Activated CD4-positive, alpha-beta T cell treated with anti-CD3 and anti-CD28 coated beads, Interleukin-2, Interleukin-6, amounts not matched to agents 100 ng/mL and 50 ng/mL, durations not matched to agents 16 hours and 8 hours (primary cell): ENCODE measurements at regions not wholly inside any gene's neighbourhood (a gene's known extent, or its start where the extent isn't known, plus 50 kb on each side); places are given as distances from the start of the nearest gene placed in this dataset.

Source experiments
- DNase-seq: peaks from one replicate; pipeline ENCODE4 v3.0.0-alpha.2; 2020

- no peak for DNase-seq
Observed at GRCh38 chr3:59321881-59322540, 272.2 kb upstream of the CFAP20DC start.

DNA sequence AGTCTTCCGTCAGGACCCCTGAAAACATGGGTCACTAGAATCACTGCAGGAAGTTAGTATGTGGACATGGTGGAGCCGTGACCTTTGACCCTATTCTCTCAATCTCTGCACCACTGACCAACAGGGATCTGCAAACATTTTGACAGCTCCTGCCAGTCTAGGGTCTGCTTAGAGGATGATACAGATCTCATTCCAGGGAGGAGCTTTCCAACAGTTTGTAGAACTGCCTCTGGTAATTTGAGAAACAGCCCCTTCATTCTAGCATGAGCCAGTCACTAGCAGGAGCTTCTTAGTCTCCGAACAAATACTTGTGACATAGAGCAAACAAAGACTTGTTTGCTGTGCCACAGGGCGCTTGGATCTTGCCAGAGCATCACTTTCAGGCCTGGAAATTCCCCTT, 270.3 kb upstream of the CFAP20DC start:
- DNase-seq: no peak

DNA sequence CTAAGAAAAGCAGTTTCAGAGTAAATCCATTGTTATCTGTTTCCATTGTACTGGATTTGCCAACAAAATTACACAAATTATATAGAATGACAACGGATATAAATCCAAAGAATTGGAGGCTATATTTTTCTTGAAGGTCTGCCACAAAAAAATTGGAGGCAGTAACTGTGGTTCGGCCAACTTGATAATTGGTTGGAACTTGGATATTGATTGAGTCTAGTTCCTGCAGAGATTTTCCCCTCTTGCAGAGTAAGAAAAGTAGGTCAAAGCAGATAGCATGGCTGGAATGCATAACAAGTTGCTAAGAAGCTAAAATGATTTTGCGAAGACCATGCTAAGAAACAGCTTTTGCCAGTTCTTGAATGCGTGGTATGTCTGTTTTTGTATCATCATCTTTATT, 269.6 kb upstream of the CFAP20DC start:
- no peak for DNase-seq

DNA sequence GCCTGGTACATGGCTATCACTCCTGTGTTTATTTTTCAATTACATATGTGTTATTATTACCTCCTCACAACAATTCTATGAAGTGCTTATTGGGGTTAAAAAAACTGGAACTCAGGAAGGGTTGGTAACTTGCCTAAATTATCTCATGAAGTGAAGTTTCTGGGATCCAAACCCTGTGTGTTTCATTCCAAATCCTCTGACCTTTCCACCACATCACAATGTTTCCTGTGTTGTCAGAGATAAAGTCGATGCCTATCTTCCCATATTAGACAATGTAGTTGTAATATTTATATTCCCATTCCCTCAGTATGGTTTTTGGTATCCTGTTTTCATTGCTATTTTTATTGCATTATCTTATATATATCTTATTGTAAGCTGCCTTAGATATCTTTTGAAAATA, 269.1 kb upstream of the CFAP20DC start:
- DNase-seq: no peak

DNA sequence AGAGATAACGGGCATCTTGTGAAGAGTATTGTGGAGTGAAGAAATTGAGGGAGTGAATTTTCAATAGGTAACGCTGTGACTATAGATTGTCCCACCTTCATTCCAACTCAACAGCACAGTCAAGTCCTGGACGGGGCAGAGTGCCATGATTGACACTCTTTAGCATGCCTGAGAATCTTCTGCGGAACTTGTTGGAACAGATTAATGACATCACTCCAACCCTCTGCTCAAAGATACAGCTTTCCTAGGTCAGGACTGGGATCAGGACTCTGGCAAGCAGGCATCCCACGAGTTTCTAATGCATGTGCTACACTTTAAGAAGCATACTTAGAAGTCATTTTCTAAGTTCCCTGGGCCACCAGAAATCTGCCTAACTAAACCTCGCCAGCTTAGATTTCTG, 267.6 kb upstream of the CFAP20DC start:
- no peak for DNase-seq

DNA sequence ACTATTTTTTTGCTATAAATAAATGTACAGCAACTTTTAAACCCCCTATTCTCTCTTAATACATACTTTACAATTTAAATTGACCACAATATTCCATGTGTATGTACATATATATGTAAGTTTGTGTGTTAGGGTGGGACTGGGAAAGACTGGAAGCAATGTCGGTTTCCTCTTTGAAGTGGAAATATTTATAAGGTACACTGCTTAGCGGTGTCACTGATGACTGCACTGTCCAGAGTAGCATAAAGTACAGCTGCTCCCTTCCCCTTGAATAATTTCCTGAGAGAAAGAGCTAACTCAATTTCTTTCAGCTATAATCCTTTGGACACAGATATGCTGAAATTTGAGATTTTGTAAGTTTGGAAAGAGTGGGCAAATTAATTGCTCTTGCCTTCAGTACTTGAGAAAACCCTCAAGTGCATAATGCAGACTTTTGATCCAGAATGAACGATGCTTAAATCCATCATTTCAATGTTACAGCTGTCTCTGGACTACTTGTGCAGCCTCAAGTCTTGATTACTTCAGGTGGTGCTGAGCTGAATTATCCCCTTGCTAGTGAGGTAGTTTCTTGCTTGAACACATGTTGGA, 267.0 kb upstream of the CFAP20DC start:
- DNase-seq: no peak

DNA sequence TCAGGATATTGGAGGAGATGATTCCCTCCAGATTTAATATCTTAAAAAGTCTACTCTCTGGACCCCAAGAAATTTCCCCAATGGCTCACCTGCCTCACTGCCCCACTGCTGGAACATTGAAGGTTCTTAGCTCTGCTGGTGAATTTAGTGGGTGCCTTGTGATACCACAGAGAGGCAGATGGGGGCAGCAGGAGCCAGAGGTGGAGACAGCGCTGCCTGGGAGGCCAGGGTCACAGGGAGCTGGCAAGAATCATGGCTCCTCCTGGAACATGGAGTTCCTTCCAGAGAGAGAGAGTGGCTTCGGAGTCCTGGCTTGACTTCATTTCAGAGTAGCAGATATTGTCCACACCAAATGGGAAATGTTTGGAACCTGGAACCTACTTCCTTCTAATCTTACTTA, 263.5 kb upstream of the CFAP20DC start:
- DNase-seq: peak; percentile 75

DNA sequence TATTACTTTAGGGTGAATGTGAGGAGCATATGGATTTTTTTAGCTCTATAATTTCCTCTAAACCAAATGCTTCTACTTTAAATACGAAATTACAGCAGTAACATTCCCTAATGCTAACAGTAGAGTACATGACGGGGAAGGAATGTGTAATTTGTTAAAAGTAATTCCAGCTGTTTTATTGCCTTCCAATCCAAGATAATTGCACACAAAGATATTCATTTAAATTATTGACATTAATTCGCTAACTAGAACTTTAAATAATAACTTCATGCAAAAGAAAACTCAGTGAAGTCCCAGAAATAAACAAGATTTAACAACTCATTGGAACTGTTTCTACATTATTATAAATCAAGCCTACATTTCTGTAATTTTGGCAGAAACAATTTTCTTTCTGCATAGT, 261.4 kb upstream of the CFAP20DC start:
- no peak for DNase-seq

DNA sequence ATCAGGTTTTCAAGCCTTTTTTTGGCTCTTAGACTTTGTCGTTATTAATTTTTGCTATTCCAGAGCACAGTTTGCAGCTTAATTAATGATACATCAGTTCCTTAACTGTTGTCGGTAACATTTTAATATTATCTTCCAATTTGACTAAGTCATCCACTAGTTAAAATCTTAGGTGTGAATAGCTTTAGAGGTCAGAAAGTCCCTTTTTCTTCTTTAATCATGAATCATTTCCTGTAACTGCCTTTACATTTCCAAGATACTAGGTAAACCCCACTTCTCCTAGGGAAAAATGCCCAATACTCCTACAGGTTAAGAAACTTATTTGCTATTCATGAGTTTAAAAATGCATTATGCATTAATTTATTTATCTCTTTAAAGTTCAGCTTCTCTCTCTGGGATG, 260.9 kb upstream of the CFAP20DC start:
- peak; percentile 12 for DNase-seq

DNA sequence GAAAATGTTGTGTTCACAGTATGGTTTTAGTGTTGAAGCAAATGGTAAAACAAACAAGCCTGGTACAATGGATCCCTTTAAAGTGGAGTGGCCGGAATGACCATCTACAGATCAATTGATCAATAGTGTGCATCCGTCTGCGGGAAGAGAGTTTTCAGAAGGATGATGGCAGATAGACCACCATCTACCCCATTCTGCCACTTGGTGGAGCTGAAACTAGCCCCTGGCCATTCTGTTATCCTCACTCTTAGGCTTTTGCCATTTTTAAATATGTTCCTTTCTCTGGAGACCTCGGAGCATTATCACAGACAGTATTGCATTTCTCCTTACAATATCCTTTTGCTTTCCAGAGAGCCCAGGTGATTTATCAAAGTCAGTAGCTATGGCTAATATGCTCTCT, 258.9 kb upstream of the CFAP20DC start:
- no peak for DNase-seq

DNA sequence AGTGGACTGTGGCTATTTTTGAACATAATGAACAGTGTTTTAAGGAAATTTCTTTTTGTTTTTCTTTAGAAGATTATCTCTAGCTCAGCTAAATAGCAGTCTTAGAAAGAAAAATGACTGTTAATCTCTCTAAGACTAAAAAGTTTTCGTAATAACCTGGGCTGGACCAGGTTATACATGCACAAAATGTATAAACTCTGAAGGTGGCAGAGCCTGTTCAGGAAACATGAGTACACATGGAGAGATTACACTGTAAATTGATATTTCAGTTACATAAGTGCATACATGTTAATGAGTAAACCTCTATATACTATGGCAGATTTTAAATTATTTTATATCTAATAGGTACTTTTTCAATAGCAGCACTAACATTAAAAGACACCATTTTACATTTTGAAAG, 258.2 kb upstream of the CFAP20DC start:
- DNase-seq: no peak

- DNase-seq: no peak
Observed at GRCh38 chr3:59306436-59306835, 256.6 kb upstream of the CFAP20DC start.

DNA sequence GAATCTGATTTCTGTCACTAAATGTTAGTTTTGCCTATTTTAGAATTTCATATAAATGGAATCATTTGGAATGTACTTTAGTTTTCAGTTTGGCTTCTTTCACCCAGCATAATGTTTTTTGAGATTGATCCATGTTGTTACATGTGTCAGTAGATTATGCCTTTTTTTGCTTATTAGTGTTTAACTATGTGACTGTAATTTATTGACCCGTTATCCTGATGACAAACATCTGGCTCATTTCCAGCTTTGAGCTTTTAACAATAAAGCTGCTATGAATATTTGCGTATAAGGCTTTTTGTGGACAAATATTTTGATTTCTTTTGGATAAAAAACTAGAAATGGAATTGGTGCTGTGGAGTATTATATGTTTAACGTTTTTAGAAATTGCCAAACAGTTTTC, 254.5 kb upstream of the CFAP20DC start:
- no peak for DNase-seq

- DNase-seq: no peak
Observed at GRCh38 chr3:59303452-59303851, 253.6 kb upstream of the CFAP20DC start.

DNA sequence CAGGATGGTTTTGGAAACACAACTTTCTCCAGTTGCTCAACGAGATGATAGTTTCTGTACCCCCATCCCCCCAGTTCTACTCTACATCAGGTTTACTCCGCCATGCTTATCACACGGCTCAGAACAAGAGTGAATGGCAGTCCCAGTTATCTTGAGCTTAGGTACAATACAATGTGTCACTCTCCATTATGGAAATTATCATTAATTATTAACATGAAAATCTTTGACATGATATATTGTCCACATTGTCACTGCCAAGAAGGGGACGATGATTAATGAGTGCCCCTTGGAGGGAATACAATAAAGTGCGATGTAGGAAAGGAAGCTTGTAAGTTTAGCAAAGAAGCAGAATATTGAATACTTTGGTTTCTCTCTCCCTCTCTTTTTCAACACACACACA, 252.6 kb upstream of the CFAP20DC start:
- no peak for DNase-seq

- DNase-seq: no peak
Observed at GRCh38 chr3:59300733-59301132, 250.9 kb upstream of the CFAP20DC start.

- DNase-seq: no peak
Observed at GRCh38 chr3:59299561-59299960, 249.7 kb upstream of the CFAP20DC start.

DNA sequence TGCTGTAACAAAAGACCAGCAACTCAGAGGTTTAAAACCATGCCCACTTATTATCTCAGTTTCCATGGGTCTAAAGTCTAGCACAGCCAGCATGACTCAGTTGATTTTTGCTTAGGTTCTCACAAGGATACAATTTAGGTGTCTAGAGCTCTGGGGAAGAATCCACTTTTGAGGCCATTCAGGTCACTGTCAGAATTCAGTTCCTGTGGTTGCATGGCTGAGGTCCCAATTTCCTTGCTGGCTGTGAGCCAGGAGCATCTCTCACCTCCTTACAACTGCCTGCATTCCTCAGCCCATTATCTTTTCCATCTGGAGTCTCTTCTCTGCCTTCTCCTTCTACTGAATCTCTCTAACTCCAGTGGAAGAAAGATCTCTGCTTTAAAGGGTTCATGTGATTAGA, 240.5 kb upstream of the CFAP20DC start:
- DNase-seq: no peak

DNA sequence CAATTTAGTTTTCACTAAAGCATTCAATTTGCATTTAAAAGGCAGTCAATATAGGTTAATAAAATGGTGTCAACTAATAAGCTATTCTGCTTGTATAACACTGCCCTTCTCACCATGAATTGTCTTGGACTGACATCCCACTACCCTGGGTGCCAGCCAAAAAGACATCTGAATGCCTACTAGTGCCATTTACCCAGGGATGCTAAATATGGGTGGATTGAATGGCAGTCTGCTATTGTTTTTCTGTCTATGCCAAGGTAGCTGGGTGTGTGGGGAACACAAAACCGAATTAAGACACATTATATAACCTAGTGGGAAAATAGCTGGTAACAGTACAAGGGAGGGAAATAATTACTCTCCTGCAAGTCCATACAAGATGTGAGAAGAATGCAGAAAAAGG, 240.0 kb upstream of the CFAP20DC start:
- DNase-seq: no peak

DNA sequence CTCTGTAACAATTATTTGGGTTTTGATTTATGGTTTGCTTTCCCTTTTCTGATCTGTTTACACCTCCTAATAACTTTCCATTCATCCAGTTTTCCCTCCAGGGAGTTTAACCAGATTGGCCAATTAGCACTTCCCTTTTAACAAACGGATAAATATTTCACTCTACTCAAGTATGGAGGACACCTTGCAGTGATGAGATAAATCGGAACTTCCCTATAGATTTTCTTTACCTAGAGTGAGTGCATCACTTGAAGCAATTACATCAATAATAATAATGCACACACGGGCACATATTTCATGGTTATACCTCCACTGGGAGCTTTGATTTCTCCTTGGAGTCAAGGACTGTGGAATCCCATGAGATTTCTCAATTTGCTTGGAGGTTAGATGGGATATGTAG, 239.1 kb upstream of the CFAP20DC start:
- DNase-seq: no peak

DNA sequence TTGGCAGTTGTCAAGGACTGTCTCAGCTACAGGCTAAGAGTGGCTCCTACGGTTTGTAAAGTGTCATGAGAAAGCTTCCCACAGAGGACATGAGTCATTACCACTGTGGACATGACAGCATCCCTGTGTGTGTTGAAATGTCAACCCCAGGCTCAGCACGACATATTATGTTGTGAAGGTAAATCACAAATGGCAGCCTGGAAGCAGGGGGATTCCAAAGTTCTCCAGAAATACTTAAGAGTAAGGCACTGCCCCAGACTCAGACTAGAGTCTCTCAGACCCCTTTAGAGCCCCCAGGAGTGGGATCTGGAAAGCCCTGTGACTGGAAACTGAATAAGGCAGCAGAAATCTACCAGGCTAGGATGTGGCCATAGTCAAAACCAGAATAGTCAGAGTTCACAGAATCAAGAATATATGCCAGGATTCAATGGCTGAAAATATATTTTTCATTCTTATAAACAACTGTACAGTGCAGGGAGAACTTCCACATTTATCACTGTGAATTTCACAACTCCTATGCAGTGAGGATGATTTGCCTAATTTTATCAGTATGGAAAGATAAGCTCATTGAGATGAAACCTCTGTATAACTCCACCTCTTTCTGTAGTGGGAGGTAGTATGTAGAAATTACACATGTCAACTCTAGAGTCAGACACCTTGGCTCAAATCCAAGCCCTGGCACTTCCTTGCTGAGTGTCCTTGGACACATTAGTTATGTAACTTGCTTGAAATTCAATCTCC, 237.1 kb upstream of the CFAP20DC start:
- DNase-seq: peak; percentile 78

- DNase-seq: no peak
Observed at GRCh38 chr3:59285560-59285959, 235.7 kb upstream of the CFAP20DC start.

- DNase-seq: no peak
Observed at GRCh38 chr3:59284926-59285325, 235.1 kb upstream of the CFAP20DC start.

- no peak for DNase-seq
Observed at GRCh38 chr3:59280113-59280512, 230.3 kb upstream of the CFAP20DC start.

DNA sequence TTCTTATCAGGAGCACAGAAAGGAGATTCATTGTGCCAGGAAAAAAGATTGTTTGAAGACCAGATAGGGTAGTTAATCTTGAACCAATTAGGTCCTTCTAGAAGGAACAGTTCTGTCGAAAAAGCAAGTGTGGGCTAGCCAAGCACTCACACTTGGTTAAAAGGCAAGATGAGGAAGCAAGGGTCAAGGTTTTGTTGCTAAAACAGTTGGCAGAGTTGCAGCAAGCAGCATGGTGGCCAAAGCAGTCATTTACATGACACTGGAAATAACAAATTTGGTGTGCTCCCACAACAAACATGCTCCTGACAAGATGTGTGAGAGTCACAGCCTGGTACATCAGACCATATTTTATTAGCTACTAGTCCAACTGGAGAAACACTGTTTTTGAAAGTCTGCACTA, 228.0 kb upstream of the CFAP20DC start:
- DNase-seq: no peak
